ENCODE measurements at regions not wholly inside any gene's neighbourhood (a gene's known extent, or its start where the extent isn't known, plus 50 kb on each side); places are given as distances from the start of the nearest gene placed in this dataset.

GRCh38 chr10:78754269-78755062 is 314.3 kb upstream of the ZMIZ1 start:
- no peak for DNase-seq (ENCODE audit: low spot score)
- H3K4me1 Mint-ChIP-seq (ENCODE audit: low read depth): peaks cover 44% of the 10 kb centered on the region
- no peaks in the 10 kb centered on the region for H3K9me3 Mint-ChIP-seq (ENCODE audit: low read depth)
- H3K4me3 Mint-ChIP-seq (ENCODE audit: unreplicated experiment): no peak overlapping the region
- TF ChIP-seq CTCF (IDR thresholded peaks at IDR 0.05): no peak
- H3K27ac Mint-ChIP-seq (ENCODE audit: unreplicated experiment): peak overlapping the region; percentile 87
- peaks cover 1% of the 10 kb centered on the region for H3K27me3 Mint-ChIP-seq (ENCODE audit: low read depth)
- H3K36me3 Mint-ChIP-seq (ENCODE audit: low read depth): no peaks in the 10 kb centered on the region

- Mint-ChIP-seq H3K4me3 (ENCODE audit: unreplicated experiment) (no peak overlapping the region), H3K27ac (ENCODE audit: unreplicated experiment) (peak overlapping the region; percentile 87), H3K4me1 (ENCODE audit: low read depth) (peaks cover 44% of the 10 kb centered on the region), H3K9me3 (ENCODE audit: low read depth) (no peaks in the 10 kb centered on the region), H3K36me3 (ENCODE audit: low read depth) (no peaks in the 10 kb centered on the region), H3K27me3 (ENCODE audit: low read depth) (peaks cover 1% of the 10 kb centered on the region)
- no peak for DNase-seq (ENCODE audit: low spot score)
- no peak for TF ChIP-seq CTCF (IDR thresholded peaks at IDR 0.05)
These were observed 313.6 kb upstream of the ZMIZ1 start for GRCh38 chr10:78755063-78755701.

GRCh38 chr10:78755877-78756455 is 312.8 kb upstream of the ZMIZ1 start:
- peaks cover 1% of the 10 kb centered on the region for H3K27me3 Mint-ChIP-seq (ENCODE audit: low read depth)
- peak overlapping the region; percentile 99 for H3K27ac Mint-ChIP-seq (ENCODE audit: unreplicated experiment)
- no peaks in the 10 kb centered on the region for H3K36me3 Mint-ChIP-seq (ENCODE audit: low read depth)
- no peak for TF ChIP-seq CTCF (IDR thresholded peaks at IDR 0.05)
- no peak for DNase-seq (ENCODE audit: low spot score)
- no peaks in the 10 kb centered on the region for H3K9me3 Mint-ChIP-seq (ENCODE audit: low read depth)
- H3K4me1 Mint-ChIP-seq (ENCODE audit: low read depth): peaks cover 44% of the 10 kb centered on the region
- H3K4me3 Mint-ChIP-seq (ENCODE audit: unreplicated experiment): no peak overlapping the region

- H3K36me3 Mint-ChIP-seq (ENCODE audit: low read depth): no peaks in the 10 kb centered on the region
- peak; percentile 21 for TF ChIP-seq CTCF (IDR thresholded peaks at IDR 0.05)
- H3K27ac Mint-ChIP-seq (ENCODE audit: unreplicated experiment): peak overlapping the region; percentile 99
- peaks cover 44% of the 10 kb centered on the region for H3K4me1 Mint-ChIP-seq (ENCODE audit: low read depth)
- H3K4me3 Mint-ChIP-seq (ENCODE audit: unreplicated experiment): peak overlapping the region; percentile 56
- DNase-seq (ENCODE audit: low spot score): no peak
- peaks cover 1% of the 10 kb centered on the region for H3K27me3 Mint-ChIP-seq (ENCODE audit: low read depth)
- no peaks in the 10 kb centered on the region for H3K9me3 Mint-ChIP-seq (ENCODE audit: low read depth)
These were observed 312.0 kb upstream of the ZMIZ1 start for GRCh38 chr10:78756604-78757343.
